ENCODE measurements at regions not wholly inside any gene's neighbourhood (a gene's known extent, or its start where the extent isn't known, plus 50 kb on each side); places are given as distances from the start of the nearest gene placed in this dataset.
A peak's percentile ranks its signal among the peaks of the same experiment; 100 is the strongest.

GRCh38 chr1:110280804-110281203, 58.4 kb upstream of the RBM15 start:
- TF ChIP-seq CTCF (IDR thresholded peaks at IDR 0.05): no peak
- Histone ChIP-seq H3K27ac (no peak overlapping the region), H3K36me3 (ENCODE audit: control insufficient read depth, insufficient read depth, low read length) (no peaks in the 10 kb centered on the region), H3K9ac (no peak overlapping the region), H3K4me2 (ENCODE audit: low read length) (no peak overlapping the region), H3K79me2 (no peaks in the 10 kb centered on the region), H3K4me3 (ENCODE audit: low read depth, low read length) (no peak overlapping the region), H3K9me3 (ENCODE audit: control insufficient read depth, low read length) (no peaks in the 10 kb centered on the region), H3K4me1 (peaks cover 13% of the 10 kb centered on the region), H3K27me3 (ENCODE audit: control insufficient read depth, insufficient read depth, low read length) (no peaks in the 10 kb centered on the region), H2AFZ (no peak overlapping the region)

GRCh38 chr1:110281363-110282290, 57.5 kb upstream of the RBM15 start:
- peak overlapping the region; percentile 34 for H2AFZ ChIP-seq
- H3K36me3 ChIP-seq (ENCODE audit: control insufficient read depth, insufficient read depth, low read length): no peaks in the 10 kb centered on the region
- no peaks in the 10 kb centered on the region for H3K9me3 ChIP-seq (ENCODE audit: control insufficient read depth, low read length)
- peaks cover 13% of the 10 kb centered on the region for H3K4me1 ChIP-seq
- H3K27me3 ChIP-seq (ENCODE audit: control insufficient read depth, insufficient read depth, low read length): no peaks in the 10 kb centered on the region
- H3K4me3 ChIP-seq (ENCODE audit: low read depth, low read length): no peak overlapping the region
- TF ChIP-seq CTCF (IDR thresholded peaks at IDR 0.05): no peak
- H3K27ac ChIP-seq: peak overlapping the region; percentile 52
- no peaks in the 10 kb centered on the region for H3K79me2 ChIP-seq
- H3K4me2 ChIP-seq (ENCODE audit: low read length): no peak overlapping the region
- H3K9ac ChIP-seq: no peak overlapping the region

- Histone ChIP-seq H2AFZ (peak overlapping the region; percentile 34), H3K4me2 (ENCODE audit: low read length) (no peak overlapping the region), H3K36me3 (ENCODE audit: control insufficient read depth, insufficient read depth, low read length) (no peaks in the 10 kb centered on the region), H3K9me3 (ENCODE audit: control insufficient read depth, low read length) (no peaks in the 10 kb centered on the region), H3K4me1 (peaks cover 13% of the 10 kb centered on the region), H3K4me3 (ENCODE audit: low read depth, low read length) (no peak overlapping the region), H3K9ac (no peak overlapping the region), H3K27ac (peak overlapping the region; percentile 52), H3K79me2 (no peaks in the 10 kb centered on the region), H3K27me3 (ENCODE audit: control insufficient read depth, insufficient read depth, low read length) (no peaks in the 10 kb centered on the region)
- TF ChIP-seq CTCF (IDR thresholded peaks at IDR 0.05): no peak
These were observed 56.8 kb upstream of the RBM15 start for GRCh38 chr1:110282395-110282794.

- Histone ChIP-seq H3K79me2 (no peaks in the 10 kb centered on the region), H3K27ac (no peak overlapping the region), H2AFZ (no peak overlapping the region), H3K4me1 (peaks cover 13% of the 10 kb centered on the region), H3K4me2 (ENCODE audit: low read length) (no peak overlapping the region), H3K4me3 (ENCODE audit: low read depth, low read length) (no peak overlapping the region), H3K9me3 (ENCODE audit: control insufficient read depth, low read length) (no peaks in the 10 kb centered on the region), H3K9ac (no peak overlapping the region), H3K36me3 (ENCODE audit: control insufficient read depth, insufficient read depth, low read length) (no peaks in the 10 kb centered on the region), H3K27me3 (ENCODE audit: control insufficient read depth, insufficient read depth, low read length) (no peaks in the 10 kb centered on the region)
- no peak for TF ChIP-seq CTCF (IDR thresholded peaks at IDR 0.05)
These were observed 55.5 kb upstream of the RBM15 start for GRCh38 chr1:110283677-110284076.

GRCh38 chr1:110285316-110285715, 53.9 kb upstream of the RBM15 start:
- no peak overlapping the region for H2AFZ ChIP-seq
- no peak overlapping the region for H3K9ac ChIP-seq
- H3K4me1 ChIP-seq: peaks cover 13% of the 10 kb centered on the region
- H3K27ac ChIP-seq: no peak overlapping the region
- H3K9me3 ChIP-seq (ENCODE audit: control insufficient read depth, low read length): no peaks in the 10 kb centered on the region
- no peak for TF ChIP-seq CTCF (IDR thresholded peaks at IDR 0.05)
- H3K36me3 ChIP-seq (ENCODE audit: control insufficient read depth, insufficient read depth, low read length): no peaks in the 10 kb centered on the region
- no peak overlapping the region for H3K4me2 ChIP-seq (ENCODE audit: low read length)
- no peak overlapping the region for H3K4me3 ChIP-seq (ENCODE audit: low read depth, low read length)
- H3K79me2 ChIP-seq: no peaks in the 10 kb centered on the region
- H3K27me3 ChIP-seq (ENCODE audit: control insufficient read depth, insufficient read depth, low read length): no peaks in the 10 kb centered on the region

Measured in parathyroid adenoma (tissue), 2 donors.